GM19240 (cell line): ENCODE measurements at regions not wholly inside any gene's neighbourhood (a gene's known extent, or its start where the extent isn't known, plus 50 kb on each side); places are given as distances from the start of the nearest gene placed in this dataset.
"Not testable (repeated sequence)": the region's sequence is repeated elsewhere in the genome, so short reads cannot be mapped to it uniquely, and the experiment has no call there.

ENCODE experiments used
- DNase-seq: peaks from one replicate; pipeline ENCODE4 v3.0.0; 2011; ENCODE audit warnings: low spot score; ENCODE audit not compliant: insufficient read length

DNA sequence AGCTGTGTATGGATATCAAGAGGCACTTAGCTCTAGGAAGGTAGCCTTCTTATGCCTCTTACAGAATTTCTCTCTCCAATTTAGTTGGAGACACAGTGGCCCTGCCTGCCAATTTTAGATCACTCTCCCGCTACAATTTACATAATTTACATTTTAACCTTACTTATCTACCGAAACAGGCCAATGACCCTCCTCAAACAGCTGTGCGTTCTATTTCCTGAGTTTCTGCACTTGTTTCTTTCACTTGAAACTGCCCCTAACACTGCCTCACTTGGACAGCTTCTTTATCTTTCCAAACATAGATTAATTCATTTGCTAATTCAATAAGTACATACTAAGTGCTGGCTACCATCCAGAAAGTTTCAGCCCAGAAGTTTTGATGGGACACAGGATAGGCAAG lies 52.9 kb upstream of the HDDC2 start:
- DNase-seq = no peak

- DNase-seq = no peak
Measured at GRCh38 chr6:125356884-125357283, 55.1 kb upstream of the HDDC2 start.

DNA sequence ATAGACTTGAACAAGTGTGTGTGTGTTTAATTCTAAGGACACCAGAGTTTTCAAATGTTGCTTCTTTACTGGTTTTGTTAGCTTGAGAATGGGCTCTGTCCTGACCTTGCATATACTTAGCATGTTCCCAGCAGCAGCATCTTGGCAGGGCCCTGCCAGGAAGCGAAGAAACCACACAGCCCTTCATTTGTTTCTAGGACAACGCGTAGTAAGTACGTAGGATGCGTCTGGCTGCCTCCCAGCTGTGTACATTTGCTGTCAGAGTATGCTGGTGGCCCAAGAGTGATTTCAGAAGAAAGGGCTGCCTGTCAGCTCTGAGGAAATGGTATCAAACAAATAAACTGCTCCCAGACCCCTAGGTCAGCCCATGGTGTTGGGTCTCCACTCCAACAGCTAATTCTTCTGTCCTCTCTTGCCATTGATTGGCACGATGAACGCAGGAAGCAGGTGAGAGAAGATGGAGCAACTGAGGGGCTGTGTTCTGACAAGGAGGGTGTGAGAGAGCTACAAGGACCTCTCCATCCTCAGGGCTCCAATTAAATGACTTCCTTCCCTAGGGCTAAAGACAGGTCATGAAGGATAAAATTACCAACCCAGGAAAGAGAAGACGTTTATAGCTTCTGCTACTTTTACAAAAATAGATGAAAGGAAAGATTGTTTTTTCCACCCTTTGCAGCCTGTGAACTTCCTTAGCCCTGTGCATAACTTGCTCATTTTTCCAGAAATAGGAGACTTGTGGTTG lies 55.9 kb upstream of the HDDC2 start:
- DNase-seq = no peak

GRCh38 chr6:125358898-125359297 lies 57.1 kb upstream of the HDDC2 start:
- DNase-seq = no peak

DNA sequence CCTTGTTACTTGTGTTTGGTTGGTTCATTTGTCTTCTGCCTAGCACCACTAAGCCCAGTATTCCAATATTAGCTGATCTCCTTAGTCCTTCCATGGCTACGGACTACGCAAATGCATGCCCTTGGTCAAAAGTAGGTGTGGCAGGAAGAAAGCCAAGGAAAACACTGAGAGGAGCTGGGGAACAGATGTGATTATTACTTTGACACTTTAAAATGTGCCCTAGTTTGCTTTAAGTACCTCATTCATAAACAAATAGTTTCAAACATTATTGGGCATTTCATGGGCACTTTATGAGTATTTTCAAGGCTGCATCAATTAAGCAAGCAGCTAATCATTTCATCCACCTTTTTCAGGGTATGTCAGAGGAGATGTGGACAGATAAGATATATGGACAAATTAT lies 60.1 kb upstream of the HDDC2 start:
- DNase-seq = no peak

GRCh38 chr6:125363039-125363823 lies 61.5 kb upstream of the HDDC2 start:
- no peak for DNase-seq

GRCh38 chr6:125363824-125364165 lies 62.0 kb upstream of the HDDC2 start:
- no peak for DNase-seq

DNA sequence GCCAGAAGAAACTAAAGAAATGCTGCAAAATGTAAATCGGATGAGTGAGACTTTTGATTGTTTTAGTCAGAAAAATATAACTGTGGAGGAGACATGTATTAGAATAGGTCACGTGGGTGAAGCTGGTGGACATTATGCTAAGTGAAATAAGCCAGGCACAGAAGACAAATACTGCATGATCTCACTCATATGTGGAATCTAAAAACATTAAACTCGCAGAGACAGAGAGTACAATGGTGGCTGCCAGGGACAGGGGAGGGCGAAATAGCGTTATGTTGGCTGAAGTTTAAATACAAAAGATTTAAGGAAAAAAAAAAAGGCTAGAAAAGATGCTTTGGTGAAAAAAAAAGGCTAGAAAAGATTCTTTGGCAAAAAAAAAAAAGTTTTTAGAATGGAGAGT lies 63.5 kb upstream of the HDDC2 start:
- DNase-seq = no peak

DNA sequence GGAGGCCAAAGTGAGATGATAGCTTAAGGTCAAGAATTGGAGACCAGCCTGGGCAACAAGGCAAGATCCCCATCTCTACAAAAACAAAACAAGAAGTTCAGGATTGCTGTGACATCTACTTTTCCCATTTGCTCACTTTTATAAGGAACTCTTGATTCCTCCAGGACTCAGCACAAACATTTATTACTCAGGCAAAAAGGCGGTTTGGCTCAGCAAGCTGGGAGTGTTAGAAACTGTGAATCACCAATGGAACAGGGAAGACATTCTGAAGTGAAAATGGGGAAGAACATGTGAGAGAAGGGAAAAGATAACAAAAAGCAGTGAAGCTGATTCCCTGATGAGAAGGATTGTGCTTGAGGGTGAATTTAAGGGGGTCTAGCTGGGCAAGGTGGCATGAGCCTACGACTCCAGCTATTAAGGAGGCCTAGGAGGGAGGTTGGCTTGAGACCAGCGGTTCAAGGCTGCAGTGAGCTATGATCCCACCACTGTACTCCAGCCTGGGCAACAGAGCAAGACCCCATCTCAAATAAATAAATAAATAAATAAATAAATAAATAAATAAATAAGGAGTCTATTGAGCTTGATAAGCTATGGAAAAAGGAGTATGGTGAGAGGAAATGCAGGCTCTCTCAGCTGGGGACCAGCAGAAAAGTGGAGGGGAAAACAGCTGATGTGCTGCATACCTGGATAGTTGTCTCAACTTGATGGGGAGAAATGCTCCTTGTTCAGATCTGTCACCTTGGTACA lies 65.4 kb upstream of the HDDC2 start:
- DNase-seq = no peak

DNA sequence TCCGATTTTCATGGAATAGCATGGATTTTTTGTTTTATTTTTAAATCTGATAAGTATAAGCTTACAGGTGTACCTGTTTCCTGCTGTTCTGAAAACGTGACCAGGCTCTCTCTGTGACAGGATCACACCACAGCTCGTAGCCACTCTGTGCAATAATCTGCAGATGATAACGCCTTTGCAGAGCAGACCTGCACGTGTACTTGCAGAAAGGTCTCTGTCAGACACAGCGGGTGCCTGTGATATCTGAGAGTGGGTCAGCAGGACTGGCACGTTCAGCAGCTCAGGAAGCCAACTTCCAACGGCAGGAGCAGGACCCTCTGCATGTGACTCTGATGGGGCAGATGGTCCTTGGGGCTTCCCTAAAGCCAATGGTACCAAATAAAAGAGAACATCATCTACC lies 68.6 kb upstream of the HDDC2 start:
- no peak for DNase-seq

GRCh38 chr6:125375013-125375412 lies 73.2 kb upstream of the HDDC2 start:
- DNase-seq = no peak

- no peak for DNase-seq
Measured at GRCh38 chr6:125375821-125376220, 74.1 kb upstream of the HDDC2 start.

- no peak for DNase-seq
Measured at GRCh38 chr6:125377621-125378020, 75.9 kb upstream of the HDDC2 start.

DNA sequence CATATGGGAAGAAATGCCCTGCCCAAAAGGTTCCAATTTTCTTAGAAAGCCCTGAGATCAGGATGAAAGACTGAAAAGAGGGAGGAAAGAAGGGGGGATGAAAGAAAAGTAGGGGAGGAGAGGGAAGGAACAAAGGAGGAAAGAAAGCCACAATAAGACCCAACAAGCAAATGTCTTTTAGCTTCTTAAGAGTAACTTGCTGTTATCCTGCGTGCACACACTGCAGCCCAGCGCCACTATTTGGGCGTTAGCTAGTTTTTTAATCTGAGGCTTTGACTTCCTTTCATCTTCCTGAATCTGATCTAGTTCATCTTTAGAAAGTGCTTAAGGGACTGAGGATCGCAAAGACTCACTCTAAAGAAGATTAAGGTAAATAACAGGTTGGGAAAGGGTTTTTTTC lies 77.4 kb upstream of the HDDC2 start:
- DNase-seq = no peak

GRCh38 chr6:125380474-125380873 lies 78.7 kb upstream of the HDDC2 start:
- no peak for DNase-seq

- not testable (repeated sequence) for DNase-seq
Measured at GRCh38 chr6:125386337-125386736, 84.6 kb upstream of the HDDC2 start.

- no peak for DNase-seq
Measured at GRCh38 chr6:125392682-125393081, 90.9 kb upstream of the HDDC2 start.

DNA sequence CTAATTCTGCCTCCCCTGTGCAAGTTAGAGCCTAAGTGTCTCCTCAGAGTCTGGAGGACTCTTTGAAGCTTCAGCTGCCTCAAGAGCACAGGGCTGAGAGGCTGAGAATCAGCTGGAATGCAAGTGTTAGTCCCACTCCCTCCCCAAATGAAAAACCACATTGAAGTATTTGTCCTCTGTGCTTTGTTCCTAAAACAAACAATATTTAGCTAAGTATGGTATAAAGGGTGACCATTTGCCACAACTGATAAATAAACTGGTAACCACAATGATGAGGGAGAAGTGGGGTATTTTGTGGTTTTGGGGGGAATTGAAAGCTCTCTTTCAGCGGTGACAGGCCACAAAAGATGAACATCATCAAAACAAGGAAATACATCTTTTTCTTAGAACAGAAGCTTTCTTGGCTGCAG lies 91.7 kb upstream of the HDDC2 start:
- no peak for DNase-seq

DNA sequence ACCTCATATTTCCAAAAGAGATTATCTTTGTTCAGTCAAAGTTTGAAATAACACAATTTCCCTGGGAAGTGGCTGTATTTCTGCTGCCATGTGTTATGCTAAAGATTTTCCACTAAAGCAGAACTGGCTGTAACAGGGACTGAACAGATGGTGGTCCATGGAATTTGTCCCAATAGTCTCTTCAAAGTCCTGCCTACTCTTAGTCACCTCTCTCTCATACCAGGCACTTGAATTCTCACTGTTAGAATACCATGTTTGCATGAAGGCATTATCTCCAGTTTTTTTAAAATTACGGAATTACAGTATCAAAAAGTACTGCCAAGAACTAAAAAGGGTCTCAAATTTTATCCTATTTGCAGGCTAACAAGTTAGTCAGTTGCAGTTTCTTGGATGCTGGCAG lies 105.0 kb upstream of the HDDC2 start:
- no peak for DNase-seq

DNA sequence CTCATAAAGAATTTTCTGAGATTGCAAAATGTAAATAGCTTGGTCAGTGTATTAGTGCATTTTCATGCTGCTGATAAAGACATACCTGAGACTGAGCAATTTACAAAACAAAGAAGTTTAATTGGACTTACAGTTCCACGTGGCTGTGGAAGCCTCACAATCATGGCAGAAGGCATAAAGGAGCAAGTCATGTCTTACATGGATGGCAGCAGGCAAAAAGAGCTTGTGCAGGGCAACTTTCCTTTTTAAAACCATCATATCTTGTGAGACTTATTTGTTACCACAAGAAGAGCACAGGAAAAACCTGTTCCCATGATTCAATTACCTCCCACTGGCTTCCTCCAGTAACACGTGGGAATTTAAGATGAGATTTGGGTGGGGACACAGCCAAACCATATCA lies 112.7 kb upstream of the HDDC2 start:
- no peak for DNase-seq

- DNase-seq = no peak
Measured at GRCh38 chr6:125415913-125416312, 114.1 kb upstream of the HDDC2 start.

- no peak for DNase-seq
Measured at GRCh38 chr6:125421836-125422235, 120.1 kb upstream of the HDDC2 start.
